ENCODE measurements at regions not wholly inside any gene's neighbourhood (a gene's known extent, or its start where the extent isn't known, plus 50 kb on each side); places are given as distances from the start of the nearest gene placed in this dataset.

GRCh38 chr1:178643831-178644230 lies 81.2 kb upstream of the RALGPS2 start:
- BruUV-seq (replicated peaks) = no TSS peak
- POLR2A ChIA-PET (ENCODE audit: unreplicated experiment) = no interaction called here
- intact Hi-C loops (cut with micrococcal nuclease; ENCODE audit: unreplicated experiment) = no loop called here

GRCh38 chr1:178644308-178645120 lies 80.5 kb upstream of the RALGPS2 start:
- no TSS peak for BruUV-seq (replicated peaks)
- no peaks in the 10 kb centered on the region for H4K20me1 ChIP-seq (ENCODE audit: insufficient read depth)
- H3K4me3 ChIP-seq = no peak overlapping the region
- H3K4me1 ChIP-seq (replicated peaks; ENCODE audit: insufficient read depth) = peaks cover 14% of the 10 kb centered on the region
- POLR2A ChIA-PET (ENCODE audit: unreplicated experiment) = no interaction called here
- intact Hi-C loops (cut with micrococcal nuclease; ENCODE audit: unreplicated experiment) = no loop called here
- CTCF ChIA-PET = no interaction called here
- no peaks in the 10 kb centered on the region for H3K9me3 ChIP-seq (ENCODE audit: insufficient read depth, low read depth)
- peak overlapping the region; percentile 8; the same call in 1 of the 2 replicates for H3K4me2 ChIP-seq
- no peak overlapping the region for H3K27ac ChIP-seq
- H3K27me3 ChIP-seq (ENCODE audit: insufficient read depth, low read depth) = no peaks in the 10 kb centered on the region
- H3F3A ChIP-seq (ENCODE audit: insufficient read depth, low read depth) = peaks cover 6% of the 10 kb centered on the region; the same call in 1 of the 2 replicates
- no peaks in the 10 kb centered on the region for H3K9me2 ChIP-seq (ENCODE audit: insufficient read depth)
- H3K36me3 ChIP-seq (ENCODE audit: low read depth) = no peaks in the 10 kb centered on the region
- H2AFZ ChIP-seq = no peak overlapping the region
- H3K79me2 ChIP-seq (ENCODE audit: low read depth) = no peaks in the 10 kb centered on the region
- TF ChIP-seq CTCF (conservative IDR thresholded peaks at IDR 0.05) = no peak
- TF ChIP-seq EZH2 (IDR thresholded peaks at IDR 0.05; ENCODE audit: low read depth) = no peak
- DNase-seq = peak; percentile 29 to 80

More at GRCh38 chr1:178643831-178644230, 81.2 kb upstream of the RALGPS2 start:
- H3K4me1 ChIP-seq (replicated peaks; ENCODE audit: insufficient read depth) = peaks cover 14% of the 10 kb centered on the region
- 0 out of 2 replicates have a peak overlapping the region, but pooled peaks have one; percentile 8 for H3K4me2 ChIP-seq
- H3K36me3 ChIP-seq (ENCODE audit: low read depth) = no peaks in the 10 kb centered on the region
- no peaks in the 10 kb centered on the region for H4K20me1 ChIP-seq (ENCODE audit: insufficient read depth)
- no peaks in the 10 kb centered on the region for H3K9me2 ChIP-seq (ENCODE audit: insufficient read depth)
- no peak overlapping the region for H2AFZ ChIP-seq
- CTCF ChIA-PET = no interaction called here
- H3K27me3 ChIP-seq (ENCODE audit: insufficient read depth, low read depth) = no peaks in the 10 kb centered on the region
- no peak overlapping the region for H3K27ac ChIP-seq
- H3K9me3 ChIP-seq (ENCODE audit: insufficient read depth, low read depth) = no peaks in the 10 kb centered on the region
- TF ChIP-seq EZH2 (IDR thresholded peaks at IDR 0.05; ENCODE audit: low read depth) (no peak), CTCF (conservative IDR thresholded peaks at IDR 0.05) (no peak)
- H3F3A ChIP-seq (ENCODE audit: insufficient read depth, low read depth) = peaks cover 6% of the 10 kb centered on the region; the same call in 1 of the 2 replicates
- no peaks in the 10 kb centered on the region for H3K79me2 ChIP-seq (ENCODE audit: low read depth)
- no peak for DNase-seq
- no peak overlapping the region for H3K4me3 ChIP-seq

- BruUV-seq (replicated peaks) = no TSS peak
- Histone ChIP-seq H3K9me3 (ENCODE audit: insufficient read depth, low read depth) (no peaks in the 10 kb centered on the region), H3K9me2 (ENCODE audit: insufficient read depth) (no peaks in the 10 kb centered on the region), H3K27me3 (ENCODE audit: insufficient read depth, low read depth) (no peaks in the 10 kb centered on the region), H3K4me2 (no peak overlapping the region), H4K20me1 (ENCODE audit: insufficient read depth) (no peaks in the 10 kb centered on the region), H3K79me2 (ENCODE audit: low read depth) (no peaks in the 10 kb centered on the region), H2AFZ (no peak overlapping the region), H3K27ac (no peak overlapping the region), H3K4me1 (replicated peaks; ENCODE audit: insufficient read depth) (peaks cover 14% of the 10 kb centered on the region), H3K36me3 (ENCODE audit: low read depth) (no peaks in the 10 kb centered on the region), H3K4me3 (no peak overlapping the region), H3F3A (ENCODE audit: insufficient read depth, low read depth) (peaks cover 6% of the 10 kb centered on the region; the same call in 1 of the 2 replicates)
- DNase-seq = no peak
- no peak for TF ChIP-seq EZH2 (IDR thresholded peaks at IDR 0.05; ENCODE audit: low read depth)
- no peak for TF ChIP-seq CTCF (conservative IDR thresholded peaks at IDR 0.05)
- CTCF ChIA-PET = no interaction called here
- intact Hi-C loops (cut with micrococcal nuclease; ENCODE audit: unreplicated experiment) = no loop called here
- POLR2A ChIA-PET (ENCODE audit: unreplicated experiment) = no interaction called here
These were observed 79.8 kb upstream of the RALGPS2 start for GRCh38 chr1:178645157-178645807.

Data from PC-9 (cell line).